Mucosa of descending colon (tissue), 3 donors: ENCODE measurements at regions not wholly inside any gene's neighbourhood (a gene's known extent, or its start where the extent isn't known, plus 50 kb on each side); places are given as distances from the start of the nearest gene placed in this dataset.
"Not testable (repeated sequence)": the region's sequence is repeated elsewhere in the genome, so short reads cannot be mapped to it uniquely, and the experiment has no call there.

ENCODE experiments used
- ATAC-seq: fragments of 200-7000 bp; cut with Tn5 transposase; one replicate; pipeline ENCODE4 v1.9.1; 2020; ENCODE audit warnings: mild to moderate bottlenecking, moderate library complexity
- DNase-seq, 3 donors: peaks; one replicate each; pipeline ENCODE4 v3.0.0-alpha.2; 2020
- H3K36me3 ChIP-seq: fragments of 200-600 bp; one replicate; pipeline ENCODE4 v1.8.0; 2021; ENCODE audit warnings: low read depth, mild to moderate bottlenecking
- H3K4me1 ChIP-seq: fragments of 200-600 bp; one replicate; pipeline ENCODE4 v1.8.0; 2021; ENCODE audit warnings: low read depth, mild to moderate bottlenecking
- H3K4me3 ChIP-seq: fragments of 200-600 bp; one replicate; pipeline ENCODE4 v1.8.0; 2021; ENCODE audit warnings: mild to moderate bottlenecking
- H3K9me3 ChIP-seq: fragments of 200-600 bp; one replicate; pipeline ENCODE4 v1.8.0; 2021; ENCODE audit warnings: mild to moderate bottlenecking
- intact Hi-C, 2 donors: fragments of 100-400 bp; cut with DNase I in 1 of 2; cut with micrococcal nuclease in 1 of 2; formaldehyde crosslinking; loops; one replicate each; pipeline versions ENCODE4 v1.11.0 to v1.11.1; 2022; cut with DNase I, micrococcal nuclease
- donor health status: DM: no; HTN: no; CAD: no; lungs with moderate emphysema.
- donor health status: DM: no; HTN: no; CAD: no.
- donor health status: DM: no; HTN: yes; CAD: no.

DNA sequence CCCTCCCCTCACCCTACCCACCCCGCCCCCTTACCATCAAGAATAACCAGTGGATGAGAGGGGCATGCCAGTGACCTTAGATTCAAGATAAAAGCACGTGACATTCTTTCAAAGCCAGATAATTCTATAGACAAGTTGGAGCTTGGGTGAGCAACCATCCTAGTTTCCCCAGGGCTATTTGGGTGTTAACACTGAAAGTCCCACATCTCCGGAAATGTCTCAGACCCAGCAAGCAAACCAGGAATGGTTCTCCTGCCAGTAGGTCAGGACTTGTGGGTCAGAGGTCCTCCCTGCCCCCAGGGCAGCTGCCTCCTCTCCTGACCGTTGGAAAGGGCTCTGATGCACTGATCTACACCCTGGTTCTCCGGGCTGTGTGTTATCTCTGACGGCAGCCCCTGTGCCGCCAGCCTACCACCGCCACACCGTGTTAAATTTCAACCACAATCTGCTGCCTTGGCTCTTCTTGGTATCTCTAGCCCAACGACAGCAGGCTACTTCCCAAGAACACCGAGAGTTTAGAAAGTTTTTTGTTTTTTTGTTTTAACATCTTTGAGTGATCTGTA is 287.0 kb downstream of the BCL2L11 start:
- H3K9me3 ChIP-seq, intact Hi-C loops, H3K4me3 ChIP-seq, H3K4me1 ChIP-seq, DNase-seq, ATAC-seq, H3K36me3 ChIP-seq: not testable (repeated sequence)

DNA sequence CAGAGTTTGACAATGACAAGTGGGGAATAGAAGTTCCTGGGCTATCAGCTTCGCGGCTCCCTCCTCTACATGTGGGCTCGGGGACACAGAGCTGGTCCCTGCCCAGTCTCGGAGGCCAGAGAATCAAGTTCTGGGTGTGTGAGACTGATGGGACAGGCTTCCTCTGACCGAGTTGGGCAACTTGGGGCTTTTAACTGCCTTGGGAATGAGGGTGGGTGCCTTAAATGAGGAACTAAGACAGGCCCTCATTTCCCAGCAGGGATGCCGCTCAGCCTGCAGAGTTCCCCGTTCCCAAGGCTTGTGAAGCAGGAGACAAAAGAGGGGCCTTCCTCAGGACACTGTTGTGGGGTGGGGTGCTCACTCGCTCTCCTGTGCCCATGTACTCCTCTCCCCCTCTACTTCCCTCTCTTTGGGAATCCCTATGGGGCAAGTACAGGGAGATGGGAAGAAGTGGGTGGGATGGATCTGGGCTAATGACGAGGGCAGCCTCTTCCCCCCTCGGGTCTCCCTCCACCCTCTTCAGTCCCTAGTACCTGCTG is 290.2 kb downstream of the BCL2L11 start:
- H3K4me1 ChIP-seq, H3K4me3 ChIP-seq, ATAC-seq, H3K9me3 ChIP-seq, intact Hi-C loops, DNase-seq, H3K36me3 ChIP-seq: not testable (repeated sequence)

DNA sequence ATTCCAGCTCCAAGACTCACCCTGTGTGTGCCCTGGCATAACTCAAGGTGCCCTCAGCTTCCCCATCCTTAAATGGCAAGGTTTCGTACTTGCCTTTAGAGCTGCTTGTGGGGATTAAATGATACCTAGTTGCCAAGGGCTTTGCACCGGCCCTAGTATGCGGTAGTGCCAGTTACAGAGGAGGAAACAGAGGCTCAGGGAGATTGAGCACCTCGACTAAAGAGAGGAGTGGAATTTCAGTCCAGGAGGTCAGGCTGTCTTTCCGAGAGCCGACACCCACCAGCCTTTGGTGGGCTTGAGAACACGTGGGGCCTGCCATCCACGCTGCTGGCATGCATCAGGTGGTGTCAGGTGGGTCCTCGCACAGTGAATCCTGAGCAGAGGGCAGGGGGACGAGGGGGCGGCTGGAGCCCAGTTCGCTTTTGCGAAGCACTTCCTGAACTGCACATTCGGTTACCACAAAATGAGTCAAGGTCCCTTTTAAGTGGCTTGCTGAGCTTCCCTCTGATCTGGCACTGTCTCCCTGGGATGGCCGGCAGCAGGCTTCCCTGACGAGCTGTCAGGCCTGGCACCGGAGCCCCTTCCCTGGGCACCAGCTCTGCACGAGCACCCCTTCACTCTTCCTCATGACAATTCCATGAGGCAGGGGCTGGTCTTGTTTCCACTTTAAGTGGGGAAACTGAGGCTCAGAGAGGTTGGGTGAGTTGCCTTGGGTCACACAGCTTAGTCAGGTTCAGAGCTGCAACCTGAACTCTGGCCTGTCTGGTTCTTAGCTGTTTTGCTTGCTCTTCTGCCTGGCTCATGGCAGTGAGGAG is 291.4 kb downstream of the BCL2L11 start:
- H3K4me1 ChIP-seq, intact Hi-C loops, H3K4me3 ChIP-seq, H3K9me3 ChIP-seq, DNase-seq, H3K36me3 ChIP-seq: not testable (repeated sequence)
- peak; percentile 28 for ATAC-seq

DNA sequence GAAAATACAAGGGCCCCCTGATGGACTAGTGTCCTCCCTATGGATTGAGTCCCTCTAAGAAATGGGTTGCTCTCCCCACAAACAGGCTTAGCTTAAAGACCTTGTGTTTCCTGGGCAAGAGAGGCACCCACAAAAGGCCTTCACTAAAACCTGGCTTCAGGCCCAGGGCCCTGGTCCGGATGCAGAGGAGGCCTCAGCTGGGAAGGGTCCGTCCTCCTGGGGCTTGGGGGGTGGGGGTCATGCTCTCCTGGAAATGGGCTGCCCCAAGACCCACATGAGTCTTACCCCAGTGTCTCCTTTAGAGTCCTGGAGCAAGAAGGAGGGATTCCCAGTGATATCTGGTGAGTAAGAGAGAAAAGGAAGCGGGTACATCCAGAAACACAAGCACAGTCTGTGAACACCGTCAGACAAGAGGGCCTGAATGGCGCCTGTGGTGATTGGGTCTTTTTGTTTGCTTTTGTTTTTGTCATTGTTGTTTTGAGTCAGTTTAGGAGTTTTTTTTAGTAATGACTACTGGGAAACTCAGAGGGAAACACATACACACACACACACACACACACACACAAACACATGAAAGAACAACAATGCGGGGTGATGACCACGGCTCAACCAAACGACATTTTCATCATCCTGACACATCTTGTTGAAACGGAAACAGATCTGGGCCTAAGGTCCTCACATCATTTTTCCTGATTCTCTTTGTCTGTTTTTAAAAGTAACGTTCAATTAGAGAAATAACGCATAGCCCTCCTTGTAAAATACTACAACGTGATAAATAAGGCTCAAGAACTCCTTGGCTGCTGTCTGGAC is 292.3 kb downstream of the BCL2L11 start:
- H3K36me3 ChIP-seq, intact Hi-C loops, ATAC-seq, H3K9me3 ChIP-seq, H3K4me3 ChIP-seq, H3K4me1 ChIP-seq: not testable (repeated sequence)
- peak in 1 of 3 donors; percentile 26 for DNase-seq

DNA sequence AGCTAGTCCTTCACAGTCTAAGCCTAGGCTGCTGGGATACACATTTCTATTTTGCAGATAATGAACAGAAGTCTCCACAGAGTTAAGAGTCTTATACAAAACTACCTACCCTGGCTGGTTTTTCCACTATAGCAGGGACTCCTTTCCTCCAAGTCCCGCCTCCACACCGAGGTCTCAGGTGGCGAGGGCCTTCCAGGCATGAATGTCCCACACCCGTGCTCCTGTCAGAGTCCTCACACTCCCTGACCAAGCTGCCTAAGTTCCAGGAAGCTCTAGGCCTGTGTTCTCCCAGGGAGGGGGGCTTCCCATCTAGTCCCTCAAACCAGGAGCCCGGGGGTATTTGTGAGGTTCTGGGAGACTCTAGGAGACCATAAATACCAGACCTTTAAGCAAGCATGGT is 293.2 kb downstream of the BCL2L11 start:
- H3K4me3 ChIP-seq, H3K36me3 ChIP-seq, intact Hi-C loops, ATAC-seq, H3K9me3 ChIP-seq, H3K4me1 ChIP-seq: not testable (repeated sequence)
- peak in 1 of 3 donors; percentile 49 for DNase-seq

DNA sequence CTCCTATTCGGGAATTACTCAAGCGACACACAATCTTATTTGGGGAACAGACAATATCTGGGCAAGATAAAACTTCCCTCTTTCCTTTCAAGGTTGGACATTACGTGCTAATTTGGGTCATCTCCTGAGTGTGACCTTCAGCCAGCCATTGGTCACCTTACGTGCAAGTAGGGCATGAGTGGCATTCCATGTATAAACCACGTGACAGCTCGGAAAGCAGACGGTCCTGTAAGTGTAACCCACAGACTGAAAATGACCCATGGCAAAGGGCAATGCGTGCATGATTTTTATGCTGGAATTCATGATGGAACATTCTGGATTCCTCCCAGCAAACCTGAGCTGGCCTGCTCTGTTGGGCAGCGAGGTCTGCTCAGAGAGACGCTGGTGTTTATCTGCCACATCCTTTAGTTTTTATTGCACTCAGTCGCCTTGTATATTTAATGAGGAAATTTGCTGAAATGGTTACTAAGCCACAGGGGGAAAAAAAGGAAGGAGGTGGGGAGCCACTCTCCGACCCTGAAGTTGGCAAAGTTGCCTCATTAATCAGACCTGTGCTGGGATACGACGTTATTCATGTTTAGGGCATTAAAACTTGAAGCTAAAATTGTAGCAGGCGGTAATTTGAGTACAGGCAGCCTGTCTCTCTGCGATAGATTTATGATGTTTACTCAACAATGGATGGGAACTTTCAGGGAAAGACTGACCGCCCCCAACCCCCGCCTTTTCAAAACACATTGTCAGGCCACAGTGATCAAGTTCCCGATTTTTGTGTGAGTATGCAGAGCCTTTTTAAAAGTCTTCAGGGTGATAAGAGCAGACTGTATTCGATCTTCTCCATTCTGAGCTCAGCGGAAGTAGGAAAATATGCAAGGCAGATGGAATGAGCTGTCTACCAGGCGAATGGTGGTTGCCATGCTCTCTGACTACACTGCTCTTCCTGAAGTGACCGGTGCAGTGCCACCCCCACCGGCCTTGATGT is 295.3 kb downstream of the BCL2L11 start:
- H3K4me1 ChIP-seq, H3K9me3 ChIP-seq, intact Hi-C loops, H3K36me3 ChIP-seq, H3K4me3 ChIP-seq, DNase-seq: not testable (repeated sequence)
- ATAC-seq: peak; percentile 35

DNA sequence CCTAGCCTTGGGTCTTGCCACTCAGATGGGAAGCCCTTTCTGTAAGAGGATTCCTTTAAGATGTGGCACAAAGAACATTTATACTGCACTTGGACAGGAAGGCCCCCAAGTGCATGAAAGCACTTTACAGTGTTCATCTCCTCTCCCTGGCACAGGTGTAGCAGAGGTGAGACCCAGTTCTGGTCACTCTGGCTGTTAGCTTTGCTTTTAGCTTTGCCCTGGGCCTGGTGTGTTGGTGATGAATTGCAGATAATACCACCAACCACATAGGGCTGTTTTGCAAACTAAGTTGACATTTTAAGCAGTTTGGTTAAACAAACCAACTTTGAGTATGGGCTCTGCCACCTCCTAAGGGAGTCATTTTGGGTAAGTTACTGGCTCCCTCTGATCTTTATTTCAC is 296.3 kb downstream of the BCL2L11 start:
- H3K36me3 ChIP-seq, DNase-seq, H3K4me3 ChIP-seq, intact Hi-C loops, H3K4me1 ChIP-seq, H3K9me3 ChIP-seq, ATAC-seq: not testable (repeated sequence)

DNA sequence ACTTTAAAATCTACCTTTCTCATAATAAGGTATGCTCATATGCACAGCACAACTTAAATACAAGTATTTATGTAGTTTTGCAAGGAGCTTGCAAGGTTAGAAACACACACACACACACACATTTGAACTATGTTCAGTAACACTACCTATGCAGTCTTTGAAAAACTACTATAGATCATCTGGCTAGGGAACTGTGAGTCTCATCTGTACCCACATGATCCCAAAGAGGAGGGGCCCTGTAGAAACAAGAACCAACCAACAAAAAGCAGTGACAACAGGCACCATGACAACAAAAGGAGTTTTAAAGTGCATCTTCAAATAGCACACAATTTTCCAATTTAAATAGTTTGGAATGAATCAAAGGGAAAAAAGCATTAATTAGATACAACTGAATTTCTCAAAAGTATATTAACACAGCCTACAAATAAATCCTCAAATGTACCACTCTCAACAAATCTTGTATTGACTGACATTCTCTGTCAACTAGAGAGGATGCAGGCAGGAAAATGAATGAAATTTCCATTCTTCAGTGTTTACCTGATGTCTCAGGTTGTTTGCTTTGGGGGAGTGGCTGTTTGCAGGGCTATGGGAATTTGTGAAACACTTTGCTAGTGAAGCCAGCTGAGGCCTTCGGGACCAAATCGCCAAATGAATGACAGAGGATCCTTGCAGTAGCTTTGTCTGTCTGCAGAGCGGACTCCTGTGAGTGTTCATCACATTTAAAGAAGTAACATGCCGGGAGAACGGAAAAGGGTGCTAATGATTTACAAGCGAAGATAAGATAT is 297.6 kb downstream of the BCL2L11 start:
- intact Hi-C loops, H3K9me3 ChIP-seq, DNase-seq, H3K4me1 ChIP-seq, H3K36me3 ChIP-seq, ATAC-seq, H3K4me3 ChIP-seq: not testable (repeated sequence)

DNA sequence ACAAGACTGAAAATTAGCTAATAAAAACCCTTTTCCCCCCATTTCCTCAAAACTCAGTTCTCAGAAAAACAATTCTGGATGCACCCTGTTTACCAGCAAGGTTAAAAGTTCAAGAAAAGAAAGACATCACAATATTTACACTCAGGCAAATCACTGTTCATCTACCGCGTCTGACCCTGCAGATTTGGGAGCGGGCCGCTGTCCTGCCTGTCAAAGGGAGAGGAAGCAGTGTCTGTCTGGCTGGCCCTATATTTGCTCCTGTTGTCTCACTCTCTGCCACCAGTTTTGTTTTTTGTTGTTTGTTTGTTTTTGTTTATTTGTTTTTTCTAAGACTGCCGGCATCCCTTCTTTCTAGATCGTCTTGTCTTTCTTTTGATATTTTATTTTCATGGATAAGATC is 299.4 kb downstream of the BCL2L11 start:
- intact Hi-C loops, H3K4me1 ChIP-seq, ATAC-seq, DNase-seq, H3K36me3 ChIP-seq, H3K4me3 ChIP-seq, H3K9me3 ChIP-seq: not testable (repeated sequence)

DNA sequence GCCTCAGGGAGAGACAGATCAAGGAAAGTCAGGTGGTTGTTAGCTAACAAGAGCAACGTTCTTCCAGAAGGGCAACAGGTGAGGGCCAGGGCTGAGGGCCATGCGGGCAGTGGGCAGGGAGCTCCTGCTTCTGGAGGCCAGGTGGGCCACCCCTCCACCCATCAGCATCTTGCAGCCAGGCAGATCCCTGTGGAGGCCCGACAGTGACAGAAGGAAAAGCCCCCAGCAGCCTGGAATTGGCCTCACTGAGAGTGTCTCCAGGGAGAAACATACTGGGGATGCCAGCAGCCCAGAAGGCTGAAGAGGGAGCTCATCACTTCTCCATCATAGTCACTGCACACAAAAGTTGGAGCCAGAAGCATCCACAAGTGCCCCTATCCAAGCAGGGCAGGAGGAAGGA is 300.1 kb downstream of the BCL2L11 start:
- intact Hi-C loops, ATAC-seq, H3K36me3 ChIP-seq, H3K4me3 ChIP-seq, H3K4me1 ChIP-seq, H3K9me3 ChIP-seq: not testable (repeated sequence)
- DNase-seq: peak in 2 of 3 donors; percentile 26 to 48

DNA sequence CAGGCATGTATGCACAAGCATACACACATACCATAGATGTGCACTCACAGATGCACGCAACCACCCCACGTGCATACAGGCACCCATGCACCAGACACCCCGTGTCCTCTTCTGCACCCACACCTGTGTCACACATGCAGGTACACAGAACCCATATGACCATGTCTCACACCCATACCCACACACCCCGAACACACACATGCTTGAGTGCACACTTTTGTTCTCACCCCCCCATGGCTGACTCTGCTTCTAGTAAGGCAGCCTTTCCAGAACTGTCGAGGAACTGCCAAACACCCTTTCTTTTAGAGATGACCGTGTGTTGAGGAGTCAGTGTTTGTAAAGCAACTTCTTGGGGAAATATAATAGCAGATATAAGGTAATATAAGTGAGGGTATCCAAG is 301.2 kb downstream of the BCL2L11 start:
- ATAC-seq: peak; percentile 5
- H3K4me3 ChIP-seq, H3K4me1 ChIP-seq, H3K9me3 ChIP-seq, DNase-seq, intact Hi-C loops, H3K36me3 ChIP-seq: not testable (repeated sequence)

DNA sequence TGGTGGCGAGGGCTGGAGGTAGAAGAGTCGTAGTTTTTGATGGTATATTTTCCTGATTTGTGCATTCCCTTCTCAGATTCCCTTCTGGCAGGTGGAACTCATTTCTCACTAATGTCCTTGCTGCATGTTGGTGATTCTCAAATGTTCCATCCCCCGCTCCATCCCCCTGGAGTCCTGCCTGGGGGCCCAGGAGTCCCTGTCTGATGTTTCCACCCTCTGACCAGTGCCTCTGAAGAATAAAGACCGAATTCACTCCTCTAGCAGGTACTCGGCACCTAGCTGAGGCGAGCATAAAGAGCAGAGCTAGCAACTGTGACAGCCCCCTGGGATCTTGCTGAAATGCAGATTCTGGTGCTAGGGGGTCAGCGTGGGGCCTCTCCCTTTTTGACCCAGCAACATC is 301.8 kb downstream of the BCL2L11 start:
- DNase-seq, intact Hi-C loops: not testable (repeated sequence)

More for the DNA sequence above, 301.8 kb downstream of the BCL2L11 start:
- not testable (repeated sequence) for H3K4me3 ChIP-seq, H3K4me1 ChIP-seq, H3K36me3 ChIP-seq, ATAC-seq, H3K9me3 ChIP-seq
